ENCODE measurements at regions not wholly inside any gene's neighbourhood (a gene's known extent, or its start where the extent isn't known, plus 50 kb on each side); places are given as distances from the start of the nearest gene placed in this dataset.

- peaks cover 22% of the 10 kb centered on the region for H3K4me1 ChIP-seq (ENCODE audit: insufficient read depth)
Measured at GRCh38 chr2:123652320-123652719, 372.8 kb upstream of the CNTNAP5 start.

GRCh38 chr2:123656590-123656989 lies 368.5 kb upstream of the CNTNAP5 start:
- Histone ChIP-seq H2AFZ (no peak overlapping the region), H3K27me3 (ENCODE audit: insufficient read depth) (no peaks in the 10 kb centered on the region), H3K79me2 (replicated peaks; ENCODE audit: insufficient read depth) (no peaks in the 10 kb centered on the region), H3K4me1 (ENCODE audit: insufficient read depth) (peaks cover 14% of the 10 kb centered on the region), H3F3A (replicated peaks; ENCODE audit: low read depth) (no peaks in the 10 kb centered on the region), H4K20me1 (replicated peaks; ENCODE audit: insufficient read depth) (no peaks in the 10 kb centered on the region), H3K36me3 (ENCODE audit: insufficient read depth) (peaks cover 13% of the 10 kb centered on the region; the same call in 1 of the 2 replicates), H3K4me3 (no peak overlapping the region), H3K27ac (ENCODE audit: low read depth) (no peak overlapping the region), H3K4me2 (no peak overlapping the region), H3K9me2 (ENCODE audit: insufficient read depth) (0 out of 2 replicates have a peak, but pooled peaks cover 2% of the 10 kb centered on the region)
- no peak overlapping the region for H3K4me3 Mint-ChIP-seq
- H3K9me3 Mint-ChIP-seq = peaks cover 36% of the 10 kb centered on the region
- peaks cover 6% of the 10 kb centered on the region for H3K27me3 Mint-ChIP-seq (ENCODE audit: insufficient read depth, low read depth, poor library complexity)
- H3K36me3 Mint-ChIP-seq (ENCODE audit: low read depth) = peaks cover 44% of the 10 kb centered on the region
- no peak overlapping the region for H3K27ac Mint-ChIP-seq
- peaks cover 37% of the 10 kb centered on the region for H3K4me1 Mint-ChIP-seq
- DNase-seq (ENCODE audit: low spot score) = no peak
- no peak for ATAC-seq
- TF ChIP-seq CREB1 (CRISPR knock-in tag; IDR thresholded peaks at IDR 0.05; ENCODE audit: low read depth) (no peak), ETS1 (IDR thresholded peaks at IDR 0.05) (no peak), ZNF114 (CRISPR knock-in tag; IDR thresholded peaks at IDR 0.05) (no peak), EZH2 (IDR thresholded peaks at IDR 0.05; ENCODE audit: low read depth, unreplicated experiment) (no peak), CTCF (conservative IDR thresholded peaks at IDR 0.05; ENCODE audit: low read depth in 2 of 2) (no peak), REST (IDR thresholded peaks at IDR 0.05; ENCODE audit: unreplicated experiment) (no peak), STAT1 (IDR thresholded peaks at IDR 0.05; ENCODE audit: unreplicated experiment) (no peak)

More at GRCh38 chr2:123652320-123652719, 372.8 kb upstream of the CNTNAP5 start:
- H3K27ac ChIP-seq (ENCODE audit: low read depth) = no peak overlapping the region
- Mint-ChIP-seq H3K36me3 (ENCODE audit: low read depth) (peaks cover 4% of the 10 kb centered on the region; the same call in 2 of the 3 replicates), H3K27me3 (ENCODE audit: insufficient read depth, low read depth, poor library complexity) (no peaks in the 10 kb centered on the region), H3K9me3 (peaks cover under 1% of the 10 kb centered on the region; the same call in 1 of the 3 replicates), H3K4me3 (no peak overlapping the region), H3K27ac (no peak overlapping the region), H3K4me1 (peaks cover 35% of the 10 kb centered on the region)
- ATAC-seq = no peak
- H3K79me2 ChIP-seq (replicated peaks; ENCODE audit: insufficient read depth) = no peaks in the 10 kb centered on the region
- H3F3A ChIP-seq (replicated peaks; ENCODE audit: low read depth) = no peaks in the 10 kb centered on the region
- no peaks in the 10 kb centered on the region for H3K9me2 ChIP-seq (ENCODE audit: insufficient read depth)
- H3K4me3 ChIP-seq = no peak overlapping the region
- no peaks in the 10 kb centered on the region for H3K27me3 ChIP-seq (ENCODE audit: insufficient read depth)
- H2AFZ ChIP-seq = no peak overlapping the region
- H3K4me2 ChIP-seq = no peak overlapping the region
- no peak for DNase-seq (ENCODE audit: low spot score)
- TF ChIP-seq JUNB (IDR thresholded peaks at IDR 0.05; ENCODE audit: unreplicated experiment) = no peak
- no peak for TF ChIP-seq EZH2phosphoT487 (IDR thresholded peaks at IDR 0.05; ENCODE audit: unreplicated experiment)
- TF ChIP-seq REST (IDR thresholded peaks at IDR 0.05; ENCODE audit: unreplicated experiment) = peak; percentile 34
- no peaks in the 10 kb centered on the region for H4K20me1 ChIP-seq (replicated peaks; ENCODE audit: insufficient read depth)
- H3K36me3 ChIP-seq (ENCODE audit: insufficient read depth) = no peaks in the 10 kb centered on the region

Measured in GM23338 (cell line).